Esophagus muscularis mucosa (tissue), 4 donors: ENCODE measurements at regions not wholly inside any gene's neighbourhood (a gene's known extent, or its start where the extent isn't known, plus 50 kb on each side); places are given as distances from the start of the nearest gene placed in this dataset.
A peak's percentile ranks its signal among the peaks of the same experiment; 100 is the strongest.

ENCODE experiments used
- DNase-seq: peaks from one replicate; pipeline ENCODE4 v3.0.0-alpha.2; 2017; ENCODE audit errors: extremely low spot score
- H3K27ac ChIP-seq, 4 donors: fragments of 200-600 bp; sonication (generic); replicated peaks in 1 of 4; 1 replicate in 3 of 4; 2 replicates in 1 of 4; pipeline ENCODE4 v1.5.1; 2016 to 2019; ENCODE audit warnings: mild to moderate bottlenecking in 1 of 4
- H3K27me3 ChIP-seq, 4 donors: fragments of 200-600 bp; sonication (generic); one replicate each; pipeline versions ENCODE4 v1.5.1 to v1.6.0; 2016 to 2019
- H3K36me3 ChIP-seq, 4 donors: fragments of 200-600 bp; sonication (generic); one replicate each; pipeline ENCODE4 v1.5.1; 2016 to 2019
- H3K4me1 ChIP-seq, 4 donors: fragments of 200-600 bp; sonication (generic); one replicate each; pipeline ENCODE4 v1.5.1; 2016 to 2019
- H3K4me3 ChIP-seq, 4 donors: fragments of 200-600 bp; sonication (generic); 1 replicate in 2 of 4; 2 replicates in 2 of 4; pipeline ENCODE4 v1.5.1; 2016 to 2019; ENCODE audit warnings: mild to moderate bottlenecking in 4 of 4, moderate library complexity in 1 of 4
- H3K9me3 ChIP-seq, 4 donors: fragments of 200-600 bp; sonication (generic); 1 replicate in 3 of 4; 2 replicates in 1 of 4; pipeline ENCODE4 v1.5.1; 2016 to 2019
- CTCF ChIP-seq, 3 experiments: fragments of 200-600 bp in 2 of 3; fragments of 450-650 bp in 1 of 3; sonication (generic) in 2 of 3; IDR thresholded peaks; one replicate each; pipeline ENCODE4 v1.5.1; 2017 to 2019; ENCODE audit warnings: antibody characterized with exemption in 3 of 3, mild to moderate bottlenecking in 2 of 3, moderate library complexity in 1 of 3
- EP300 ChIP-seq: sonication (generic); formaldehyde crosslinking; IDR thresholded peaks from one replicate; pipeline ENCODE4 v1.6.1; 2017; ENCODE audit warnings: antibody characterized with exemption
- POLR2A ChIP-seq: fragments of 450-650 bp; IDR thresholded peaks from one replicate; pipeline ENCODE4 v1.6.1; 2017; ENCODE audit warnings: antibody characterized with exemption, moderate library complexity, mild to moderate bottlenecking, low read depth
- POLR2AphosphoS5 ChIP-seq, 2 donors: sonication (generic); formaldehyde crosslinking; IDR thresholded peaks; one replicate each; pipeline ENCODE4 v1.6.1; 2017; ENCODE audit warnings: antibody characterized with exemption in 2 of 2
- WGBS: methylation state at CpG from one replicate; pipeline ENCODE4 v1.1.5; 2018; 5-methylcytosine and 5-hydroxymethylcytosine counted together
- intact Hi-C: fragments of 100-400 bp; cut with DNase I; formaldehyde crosslinking; loops from one replicate; pipeline ENCODE4 v1.15.1; 2023

- H3K27ac ChIP-seq = no peak overlapping the region
- H3K36me3 ChIP-seq = no peaks in the 10 kb centered on the region
- H3K4me1 ChIP-seq = no peaks in the 10 kb centered on the region
- DNase-seq = no peak
- no peak overlapping the region for H3K4me3 ChIP-seq
- WGBS = 89% methylated on average over 4 of the region's 4 CpGs
- intact Hi-C loops = no loop called here
- H3K9me3 ChIP-seq = peaks cover 0 to 10% (median 6%) of the 10 kb centered on the region in 4 donors
- TF ChIP-seq EP300 (no peak), POLR2AphosphoS5 (IDR thresholded peaks at IDR 0.05) (no peak), POLR2A (no peak), CTCF (IDR thresholded peaks at IDR 0.05) (no peak)
- no peaks in the 10 kb centered on the region for H3K27me3 ChIP-seq
These were observed 433.2 kb downstream of the HINT1 start for GRCh38 chr5:130731839-130732238.

- Histone ChIP-seq H3K27me3 (no peaks in the 10 kb centered on the region), H3K4me1 (no peaks in the 10 kb centered on the region), H3K27ac (no peak overlapping the region), H3K4me3 (no peak overlapping the region), H3K36me3 (no peaks in the 10 kb centered on the region), H3K9me3 (peaks cover 0 to 10% (median 6%) of the 10 kb centered on the region in 4 donors)
- 36% methylated on average over 2 of the region's 2 CpGs for WGBS
- intact Hi-C loops = no loop called here
- TF ChIP-seq POLR2AphosphoS5 (IDR thresholded peaks at IDR 0.05) (no peak), POLR2A (no peak), CTCF (IDR thresholded peaks at IDR 0.05) (no peak), EP300 (no peak)
- DNase-seq = no peak
These were observed 435.5 kb downstream of the HINT1 start for GRCh38 chr5:130729541-130729940.

GRCh38 chr5:130727830-130728229 lies 437.2 kb downstream of the HINT1 start:
- H3K9me3 ChIP-seq = peaks cover 0 to 10% (median 6%) of the 10 kb centered on the region in 4 donors
- no peaks in the 10 kb centered on the region for H3K4me1 ChIP-seq
- H3K36me3 ChIP-seq = no peaks in the 10 kb centered on the region
- intact Hi-C loops = no loop called here
- TF ChIP-seq EP300 (no peak), POLR2AphosphoS5 (IDR thresholded peaks at IDR 0.05) (no peak), POLR2A (no peak), CTCF (IDR thresholded peaks at IDR 0.05) (no peak)
- no peak for DNase-seq
- H3K4me3 ChIP-seq = no peak overlapping the region
- 63% methylated on average over 1 of the region's 1 CpG for WGBS
- no peaks in the 10 kb centered on the region for H3K27me3 ChIP-seq
- no peak overlapping the region for H3K27ac ChIP-seq

GRCh38 chr5:130724658-130725057 lies 440.4 kb downstream of the HINT1 start:
- no peak overlapping the region for H3K4me3 ChIP-seq
- no peak for TF ChIP-seq EP300
- TF ChIP-seq POLR2A = no peak
- no peak for TF ChIP-seq POLR2AphosphoS5 (IDR thresholded peaks at IDR 0.05)
- H3K4me1 ChIP-seq = no peaks in the 10 kb centered on the region
- DNase-seq = no peak
- no peaks in the 10 kb centered on the region for H3K27me3 ChIP-seq
- H3K27ac ChIP-seq = no peak overlapping the region
- no peaks in the 10 kb centered on the region for H3K9me3 ChIP-seq
- intact Hi-C loops = no loop called here
- no peaks in the 10 kb centered on the region for H3K36me3 ChIP-seq
- 74% methylated on average over 5 of the region's 5 CpGs for WGBS

GRCh38 chr5:130720355-130720754 lies 444.7 kb downstream of the HINT1 start:
- intact Hi-C loops = no loop called here
- TF ChIP-seq EP300 = no peak
- peak in 1 of 3 experiments; percentile 20 for TF ChIP-seq CTCF (IDR thresholded peaks at IDR 0.05)
- Histone ChIP-seq H3K4me3 (no peak overlapping the region), H3K36me3 (no peaks in the 10 kb centered on the region), H3K27me3 (no peaks in the 10 kb centered on the region), H3K27ac (no peak overlapping the region), H3K9me3 (no peaks in the 10 kb centered on the region), H3K4me1 (no peaks in the 10 kb centered on the region)
- DNase-seq = no peak
- WGBS = 19% methylated on average over 1 of the region's 1 CpG
